NCI-H2171 (cell line): ENCODE measurements at regions not wholly inside any gene's neighbourhood (a gene's known extent, or its start where the extent isn't known, plus 50 kb on each side); places are given as distances from the start of the nearest gene placed in this dataset.
"Not testable (repeated sequence)": the region's sequence is repeated elsewhere in the genome, so short reads cannot be mapped to it uniquely, and the experiment has no call there.

ENCODE experiments used
- DNase-seq: peaks from one replicate; lab custom pipeline; 2025; lab: John Stamatoyannopoulos, UW

DNA sequence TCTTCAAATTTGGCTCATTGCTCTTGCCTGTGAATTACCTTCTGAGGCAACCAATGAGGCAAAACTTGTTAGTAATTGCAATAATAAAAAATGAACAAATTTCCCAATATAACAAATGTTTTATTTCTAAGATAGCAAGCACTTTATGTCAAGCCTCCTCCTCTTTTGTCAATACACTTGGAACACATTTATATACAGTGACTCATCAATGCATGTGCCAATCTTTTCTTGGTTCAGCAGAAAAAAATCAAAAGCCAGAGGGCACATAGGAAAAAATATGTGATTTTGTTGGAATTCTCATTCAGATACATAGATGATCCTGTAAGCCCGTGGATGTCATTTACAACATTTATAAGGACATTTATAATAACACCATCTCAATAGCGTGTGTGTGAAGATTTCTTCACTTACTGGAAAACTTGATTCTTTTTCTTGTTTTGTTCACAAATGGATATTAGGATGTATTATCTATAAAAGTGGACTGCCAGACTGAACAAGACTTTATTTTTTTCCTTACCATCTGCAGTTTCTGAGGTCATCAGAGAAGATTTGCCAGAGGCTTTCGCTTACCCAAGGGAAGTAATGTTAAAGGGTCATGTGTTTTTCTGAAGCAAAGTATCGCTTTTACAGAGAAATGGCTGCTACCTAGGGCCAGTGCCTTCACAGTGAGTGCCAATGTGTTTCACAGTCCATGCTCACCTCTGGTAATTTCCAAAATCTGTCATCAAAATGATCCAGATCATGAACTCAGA lies 645.7 kb upstream of the PTBP2 start:
- no peak for DNase-seq

DNA sequence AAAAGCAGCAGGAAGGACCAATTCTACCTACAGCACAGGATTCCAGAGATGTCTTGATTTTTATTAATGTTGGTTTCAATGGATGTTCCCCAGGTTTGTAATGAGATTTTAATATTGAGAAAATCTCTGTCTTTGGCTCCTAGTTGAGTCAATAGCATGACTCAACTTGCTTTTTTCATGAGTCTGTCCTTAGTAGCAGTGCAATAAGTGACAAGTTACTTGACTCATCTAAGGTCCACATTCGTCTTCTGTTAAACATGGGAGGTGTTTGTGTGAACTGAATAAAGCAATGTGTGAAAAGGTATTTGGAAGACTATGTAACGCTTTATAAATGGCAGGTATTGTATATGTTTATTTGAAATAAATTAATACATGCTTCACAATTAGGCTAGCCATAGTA lies 645.0 kb upstream of the PTBP2 start:
- no peak for DNase-seq

DNA sequence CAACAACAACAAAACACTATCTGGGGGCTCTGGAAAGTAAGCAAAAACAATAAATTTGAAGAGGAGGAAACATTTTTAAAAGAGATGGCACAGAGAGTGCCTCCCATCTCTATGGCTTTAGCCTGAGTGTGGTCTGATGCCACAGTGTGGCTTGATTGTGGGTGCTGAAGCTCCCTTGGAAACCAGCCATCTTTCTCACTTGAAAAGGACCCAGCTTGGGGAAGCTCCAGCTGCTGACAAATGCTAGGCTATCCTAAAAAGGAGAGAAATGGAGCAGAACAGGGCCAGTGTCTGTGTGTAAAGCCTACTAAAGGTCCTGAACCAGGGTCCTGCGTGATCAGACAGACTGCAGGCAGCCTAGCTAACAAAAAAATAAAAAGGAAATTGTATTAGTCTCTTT lies 642.0 kb upstream of the PTBP2 start:
- no peak for DNase-seq

DNA sequence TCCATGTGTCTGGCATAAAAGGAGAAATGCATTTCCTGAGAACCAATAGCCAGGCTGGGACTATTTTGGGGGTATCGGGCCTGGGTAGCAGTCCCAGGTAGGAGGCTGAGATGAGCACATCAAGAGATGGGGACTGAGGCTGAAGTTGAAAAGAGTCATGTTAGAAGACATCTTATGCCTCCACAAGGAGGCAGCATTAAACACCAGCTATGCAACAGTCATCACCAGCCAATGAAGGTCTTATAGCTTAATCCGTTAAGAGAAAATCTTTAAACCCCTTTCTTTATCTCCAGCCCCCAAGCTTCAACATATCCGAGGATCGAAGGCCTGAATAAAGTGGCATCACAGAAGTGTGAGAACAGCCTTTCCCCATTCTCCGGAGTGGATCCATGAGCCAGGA lies 640.7 kb upstream of the PTBP2 start:
- no peak for DNase-seq

DNA sequence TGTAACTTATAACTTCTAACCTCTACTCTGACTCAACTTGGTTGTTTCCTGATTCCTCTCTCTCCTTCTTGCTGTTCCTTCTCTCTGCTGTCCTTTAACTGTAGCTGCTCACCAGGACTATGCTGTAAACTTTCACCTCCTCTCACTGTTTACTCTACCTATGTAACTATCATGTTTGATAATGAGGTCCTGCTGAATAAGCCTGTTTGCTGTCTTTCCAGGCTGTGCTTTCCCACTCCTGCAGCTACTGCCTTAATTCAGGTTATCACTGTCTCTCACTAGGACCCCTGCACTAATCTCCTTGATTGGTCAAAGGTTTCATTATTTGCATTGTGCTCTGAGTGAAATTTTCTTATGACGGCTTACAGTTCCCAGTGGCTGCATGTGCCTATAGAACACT lies 633.9 kb upstream of the PTBP2 start:
- no peak for DNase-seq

DNA sequence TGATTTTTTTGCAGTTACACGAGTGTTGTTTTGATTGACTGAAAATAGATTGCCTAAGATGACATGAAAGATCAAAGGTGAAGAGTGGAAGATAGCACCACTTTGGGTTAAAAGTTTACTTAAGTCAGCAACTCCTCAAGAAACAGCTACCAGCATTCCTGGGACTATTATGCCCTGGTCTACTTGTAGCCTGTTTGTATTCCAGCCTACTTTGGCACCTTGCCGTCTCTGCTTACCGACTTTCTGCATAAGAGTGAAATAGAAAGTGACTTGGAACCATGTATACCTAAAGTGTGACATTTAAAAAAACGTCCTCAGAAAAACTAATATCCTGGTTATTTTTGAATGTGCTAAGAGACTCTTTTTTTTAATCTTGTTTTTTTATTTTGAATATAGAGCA lies 631.5 kb upstream of the PTBP2 start:
- no peak for DNase-seq

DNA sequence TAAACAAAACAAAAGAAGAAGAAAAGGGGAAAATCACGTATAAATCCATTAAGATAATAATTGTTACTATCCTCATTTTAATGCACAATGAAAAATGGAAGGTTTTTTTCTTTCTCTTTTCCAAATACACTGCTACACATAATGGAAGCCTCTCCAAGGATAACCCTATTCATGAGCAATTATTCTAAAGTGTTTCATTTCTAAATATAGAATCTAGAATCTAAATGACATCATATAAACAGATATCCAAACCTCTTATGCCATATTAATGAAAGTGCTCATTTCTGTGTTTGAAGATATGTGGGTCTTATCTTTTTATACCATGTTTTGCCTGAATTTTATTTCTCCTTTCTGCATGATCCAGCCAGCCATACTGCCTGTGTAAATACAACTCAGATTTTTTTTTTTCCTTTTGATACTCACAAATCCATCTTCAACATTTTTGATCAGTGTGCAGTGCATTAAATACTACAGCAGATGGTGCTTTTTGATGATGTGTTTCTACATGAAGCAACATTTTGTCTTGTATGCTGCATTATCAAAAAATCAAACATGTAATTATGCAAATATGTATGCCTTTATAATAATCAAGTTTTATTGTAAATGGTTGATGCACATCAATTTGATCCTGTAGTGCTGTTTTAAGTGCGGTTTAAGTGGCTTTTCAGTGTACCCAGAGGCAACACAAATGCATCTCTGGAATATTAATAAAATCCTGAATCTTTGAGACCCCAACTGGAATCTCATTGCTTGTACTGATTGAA lies 625.6 kb upstream of the PTBP2 start:
- DNase-seq = no peak

DNA sequence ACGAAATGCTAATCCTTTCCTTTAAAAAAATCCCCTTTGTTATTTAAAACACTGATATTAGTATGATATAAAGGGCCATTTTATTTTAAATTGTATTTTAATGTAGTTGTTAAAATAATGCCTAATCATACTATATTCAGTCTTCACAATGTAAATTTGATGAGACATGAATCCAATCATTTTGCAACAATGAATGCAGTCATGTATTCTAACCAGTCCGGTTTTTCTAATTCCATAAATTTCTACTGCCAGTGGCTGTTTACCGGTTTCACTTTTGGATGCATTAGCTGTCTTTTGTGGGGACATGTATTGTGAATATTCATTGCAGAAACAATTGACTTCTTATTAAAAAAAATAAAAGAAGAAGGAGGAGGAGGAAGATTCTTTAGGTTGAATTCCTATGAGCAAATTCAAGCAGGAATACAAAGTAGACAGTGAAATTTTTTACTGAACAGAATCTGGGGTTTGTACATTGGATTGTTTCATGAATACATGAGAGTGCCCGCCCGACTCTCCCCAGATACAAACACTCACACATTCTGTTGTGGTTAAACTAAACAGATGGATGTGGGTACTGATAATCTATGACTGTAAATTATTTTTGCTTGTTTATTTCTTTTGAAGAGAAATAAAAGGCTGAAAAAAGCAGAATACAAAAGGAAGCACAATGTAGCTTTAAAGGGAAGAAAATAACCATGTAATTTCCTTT lies 624.8 kb upstream of the PTBP2 start:
- no peak for DNase-seq

DNA sequence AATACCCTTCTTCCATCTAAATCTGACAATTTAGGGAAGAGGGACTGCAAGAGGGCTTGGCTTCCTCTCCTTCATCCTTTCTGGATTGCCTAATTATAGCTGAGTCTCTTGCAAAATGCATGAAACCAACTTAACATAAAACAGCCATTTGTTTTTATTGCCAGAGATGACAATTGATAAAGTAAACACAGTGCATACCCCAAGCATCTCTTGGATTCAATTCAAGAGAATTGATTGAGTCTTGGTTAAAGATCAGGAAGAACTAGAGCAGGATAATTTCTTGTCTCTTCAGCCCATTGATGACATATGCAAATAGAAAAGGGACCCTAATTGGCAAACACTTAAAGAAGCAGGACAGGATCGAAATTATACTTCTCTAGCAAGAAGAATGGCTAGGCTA lies 617.1 kb upstream of the PTBP2 start:
- DNase-seq = no peak

DNA sequence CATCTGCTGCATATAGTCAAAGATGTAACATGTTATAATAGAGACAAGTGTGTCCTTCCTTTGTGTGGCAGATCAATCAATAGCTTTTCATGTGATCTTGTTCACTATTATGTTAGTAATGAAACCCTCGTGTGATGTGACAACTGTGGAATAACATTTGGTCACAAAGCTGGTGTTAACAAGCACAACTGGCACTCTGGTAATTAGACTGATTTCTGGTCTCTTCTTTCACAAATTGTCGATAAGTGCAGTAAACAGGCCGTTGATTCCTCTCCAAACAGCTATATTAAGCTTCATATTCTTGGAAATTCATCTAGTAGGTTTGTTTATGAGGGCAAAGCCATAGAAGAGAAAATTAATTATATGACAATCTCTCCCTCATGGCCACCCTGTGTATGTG lies 616.7 kb upstream of the PTBP2 start:
- no peak for DNase-seq

DNA sequence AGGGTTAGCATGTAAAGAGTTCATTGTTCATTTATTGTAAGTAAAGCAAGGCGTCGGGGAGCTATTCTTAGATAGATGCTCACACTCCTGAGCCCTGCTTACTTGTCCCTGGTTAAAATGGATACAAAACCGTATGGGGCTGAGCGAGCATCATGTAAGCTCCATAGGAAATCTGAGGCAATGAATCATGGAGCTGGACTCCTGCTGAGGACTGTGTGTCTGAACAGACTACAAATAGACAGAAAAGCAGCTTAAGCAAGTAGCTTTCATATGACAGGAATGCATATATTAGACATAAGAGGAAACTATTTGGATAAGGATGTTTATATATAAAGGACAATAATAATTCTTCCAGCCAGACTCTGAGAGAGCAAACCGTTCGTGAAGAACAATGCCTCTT lies 604.9 kb upstream of the PTBP2 start:
- DNase-seq = no peak

DNA sequence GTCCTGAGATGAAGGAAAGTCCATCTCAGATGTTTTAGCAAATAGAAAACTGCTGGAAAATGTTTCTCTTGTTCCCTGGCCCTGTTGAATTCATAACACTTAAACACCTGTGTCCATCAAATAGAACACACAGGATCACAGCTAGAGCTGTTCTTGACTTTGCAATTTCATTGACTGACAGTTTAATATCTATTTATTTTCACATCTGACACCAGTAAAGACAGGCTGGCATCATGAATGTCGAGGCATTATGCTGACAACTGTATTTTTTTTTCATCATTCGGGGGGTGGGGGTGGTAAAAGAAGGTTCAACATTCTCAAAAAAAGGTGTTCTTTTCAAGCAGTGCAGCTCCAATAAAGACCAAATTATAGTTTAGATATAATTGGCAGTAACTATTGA lies 591.2 kb upstream of the PTBP2 start:
- DNase-seq = no peak

DNA sequence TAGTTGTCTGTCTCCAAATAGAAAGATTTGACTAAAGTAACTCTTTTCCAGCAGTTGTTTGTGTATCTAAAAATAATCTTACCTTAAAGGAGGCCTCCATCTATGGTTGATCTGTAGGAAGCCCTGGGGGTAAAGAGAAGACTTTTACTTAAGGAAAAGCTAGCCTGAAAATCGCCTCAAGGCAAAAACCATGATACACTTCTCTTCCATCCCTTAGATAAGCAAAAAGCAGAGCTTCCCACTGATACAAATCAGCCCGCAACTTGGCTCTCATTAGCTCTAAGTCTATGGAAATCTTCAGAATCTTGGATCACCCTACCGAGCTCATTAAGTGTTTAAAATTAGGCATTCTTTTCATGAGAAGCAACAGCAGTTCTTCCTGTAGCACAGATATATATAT lies 576.9 kb upstream of the PTBP2 start:
- DNase-seq = no peak

DNA sequence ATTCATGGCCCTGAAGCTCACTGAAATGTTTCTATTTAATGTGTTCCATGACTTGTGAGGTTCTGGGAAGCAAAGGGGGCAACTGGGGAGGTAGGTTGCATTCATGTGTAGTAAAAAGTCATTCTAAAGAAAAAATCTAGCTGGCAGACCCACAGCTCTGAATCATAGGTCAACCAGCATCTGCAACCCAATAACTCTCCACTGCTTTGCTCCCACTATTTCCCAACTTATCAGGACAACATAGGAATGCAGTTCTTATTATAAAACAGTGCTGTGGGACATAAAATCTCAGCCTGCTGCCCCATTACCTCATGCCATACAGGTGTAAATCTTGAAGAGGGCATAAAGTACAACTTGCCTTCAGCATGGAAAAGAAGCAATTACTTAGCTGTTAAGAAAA lies 576.1 kb upstream of the PTBP2 start:
- DNase-seq = no peak

DNA sequence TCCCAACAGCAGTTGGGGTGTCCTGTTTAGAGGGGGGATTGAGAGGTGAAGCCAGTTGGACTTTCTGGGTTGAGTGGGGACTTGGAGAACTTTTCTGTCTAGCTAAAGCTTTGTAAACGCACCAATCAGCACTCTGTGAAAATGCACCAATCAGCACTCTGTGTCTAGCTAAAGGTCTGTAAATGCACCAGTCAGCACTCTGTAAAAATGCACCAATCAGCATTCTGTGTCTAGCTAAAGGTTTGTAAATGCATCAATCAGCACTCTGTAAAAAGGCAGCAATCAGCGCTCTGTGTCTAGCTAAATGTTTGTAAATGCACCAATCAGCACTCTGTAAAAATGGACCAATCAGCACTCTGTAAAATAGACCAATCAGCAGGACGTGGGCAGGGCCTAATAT lies 568.6 kb upstream of the PTBP2 start:
- DNase-seq = not testable (repeated sequence)

DNA sequence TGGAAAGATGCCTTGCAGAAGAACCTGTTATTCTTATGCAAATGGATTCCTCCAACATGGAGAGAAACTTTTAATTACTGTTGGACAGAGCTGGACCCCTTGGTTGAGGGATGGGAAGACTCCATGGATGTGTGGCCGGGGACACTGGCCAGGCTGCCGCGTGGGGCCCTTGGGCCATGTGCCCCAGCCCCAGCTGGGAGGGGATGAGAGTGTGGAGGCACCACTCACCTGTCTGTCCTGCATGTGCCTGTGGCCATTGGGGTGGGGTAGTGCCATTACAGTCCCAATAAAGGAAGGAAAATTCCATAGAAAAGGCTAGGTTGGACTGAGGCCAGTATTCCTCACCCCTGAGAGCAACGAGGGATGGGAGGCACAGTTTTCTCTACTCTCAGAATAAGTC lies 564.5 kb upstream of the PTBP2 start:
- no peak for DNase-seq

DNA sequence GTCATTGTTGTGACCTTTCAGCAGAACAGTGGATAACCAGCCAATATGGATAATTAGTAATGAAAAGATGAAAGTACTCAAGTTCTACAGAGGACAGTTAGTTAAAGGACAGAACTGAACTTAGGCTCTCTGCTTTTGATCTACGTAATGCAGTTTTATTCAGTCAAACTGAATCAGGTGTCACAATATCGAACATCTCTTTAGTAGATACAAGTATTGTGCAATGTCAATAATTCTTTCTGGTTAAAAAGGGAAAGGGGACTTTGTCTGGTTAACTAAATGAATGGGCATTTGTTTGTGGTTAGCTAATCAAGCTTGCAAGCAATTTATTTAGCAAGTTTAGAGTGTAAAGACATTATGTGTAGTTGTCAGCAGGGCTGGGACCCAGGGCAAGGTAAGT lies 562.2 kb upstream of the PTBP2 start:
- no peak for DNase-seq

DNA sequence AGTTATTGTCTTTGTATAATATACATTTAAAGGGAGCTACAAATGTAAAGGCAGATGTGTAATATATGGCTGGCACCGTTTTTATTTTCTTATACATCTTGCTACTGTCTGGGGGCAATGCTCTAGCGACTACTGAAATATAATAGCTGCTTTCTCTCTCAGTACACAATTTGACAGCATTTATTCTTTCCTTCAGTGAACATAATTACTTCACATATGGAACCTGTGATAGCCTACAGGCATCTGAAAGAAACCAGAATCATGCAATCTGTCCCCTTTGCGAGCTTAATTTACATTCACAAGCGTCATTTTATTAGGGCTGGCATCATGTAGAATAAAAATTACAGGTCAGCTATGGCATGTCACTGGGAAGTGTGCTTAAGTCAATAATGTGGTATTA lies 557.5 kb upstream of the PTBP2 start:
- DNase-seq = peak; percentile 20

DNA sequence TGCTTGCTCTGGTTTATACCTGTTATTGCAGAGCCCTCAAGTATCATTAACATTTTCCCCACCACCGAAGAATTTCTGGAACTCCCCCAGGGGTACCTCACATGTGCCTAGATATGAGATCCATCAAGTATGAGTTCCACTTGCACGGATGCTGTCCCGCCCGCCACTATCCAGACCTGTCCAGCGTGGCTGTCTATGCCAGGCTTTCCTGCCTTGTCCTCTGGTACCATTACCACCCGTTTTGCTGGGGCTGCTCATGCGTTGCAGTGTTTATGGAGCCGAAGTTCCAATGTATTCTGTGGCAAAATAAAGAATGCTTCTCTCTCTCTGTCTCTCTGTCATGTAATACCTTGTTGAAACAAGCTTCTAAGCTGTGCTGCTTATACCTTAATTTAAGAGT lies 543.5 kb upstream of the PTBP2 start:
- DNase-seq = no peak

DNA sequence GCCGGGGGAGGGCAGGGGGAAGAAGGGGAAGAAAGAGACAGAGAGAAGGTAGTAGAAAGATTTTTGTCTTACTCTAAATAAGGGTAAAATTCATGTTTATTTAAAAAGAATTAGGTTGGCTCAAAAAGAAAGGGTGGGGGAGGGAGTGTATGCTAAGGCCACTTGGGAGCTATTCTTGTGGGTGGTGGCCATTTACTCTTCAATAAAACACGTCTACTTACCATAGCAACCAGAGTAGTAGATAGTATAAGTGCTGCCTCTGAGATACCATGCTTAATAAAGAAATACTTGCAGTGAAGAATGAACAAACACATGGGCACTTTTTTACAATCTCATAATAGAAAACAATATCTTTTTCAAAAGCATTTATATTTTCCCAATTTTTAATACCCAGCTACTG lies 538.1 kb upstream of the PTBP2 start:
- DNase-seq = no peak

DNA sequence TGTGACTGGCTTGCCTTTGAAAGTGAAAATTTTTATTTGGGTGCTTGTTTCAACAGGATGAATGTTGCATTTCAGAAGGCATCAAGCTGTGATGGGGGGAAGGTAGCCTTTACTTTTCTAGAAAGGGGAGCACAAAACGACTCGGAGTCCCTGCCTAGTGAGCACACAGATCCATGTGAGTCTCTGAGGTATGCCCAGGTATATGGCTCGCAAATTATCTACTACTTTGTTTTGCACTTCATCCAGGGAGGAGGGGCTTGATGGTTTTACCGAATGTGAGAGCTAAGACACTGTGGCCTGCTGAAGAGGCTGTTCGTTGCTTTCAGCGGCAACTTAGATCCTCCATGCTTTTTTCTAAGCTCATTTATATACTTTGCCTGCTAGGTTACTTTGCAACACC lies 537.7 kb upstream of the PTBP2 start:
- no peak for DNase-seq

DNA sequence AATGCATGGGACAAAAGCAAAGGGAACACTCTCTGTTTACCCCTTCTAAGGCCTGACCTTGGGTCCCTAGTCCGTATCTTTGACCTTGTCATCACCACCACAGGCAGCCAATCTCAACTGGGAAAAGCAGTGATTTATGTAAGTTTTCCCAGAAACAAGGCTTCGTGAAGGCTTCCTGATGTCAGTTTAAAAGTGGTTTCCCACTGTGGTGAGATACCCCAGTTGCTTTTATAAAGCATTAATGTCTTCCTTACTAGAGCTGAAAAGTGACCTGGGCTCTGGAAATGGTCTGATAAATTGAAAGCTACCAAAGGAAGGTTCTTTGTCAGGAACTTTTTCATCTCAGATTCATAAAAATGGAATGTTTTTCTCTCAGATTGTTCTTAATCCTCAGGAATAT lies 536.4 kb upstream of the PTBP2 start:
- no peak for DNase-seq

DNA sequence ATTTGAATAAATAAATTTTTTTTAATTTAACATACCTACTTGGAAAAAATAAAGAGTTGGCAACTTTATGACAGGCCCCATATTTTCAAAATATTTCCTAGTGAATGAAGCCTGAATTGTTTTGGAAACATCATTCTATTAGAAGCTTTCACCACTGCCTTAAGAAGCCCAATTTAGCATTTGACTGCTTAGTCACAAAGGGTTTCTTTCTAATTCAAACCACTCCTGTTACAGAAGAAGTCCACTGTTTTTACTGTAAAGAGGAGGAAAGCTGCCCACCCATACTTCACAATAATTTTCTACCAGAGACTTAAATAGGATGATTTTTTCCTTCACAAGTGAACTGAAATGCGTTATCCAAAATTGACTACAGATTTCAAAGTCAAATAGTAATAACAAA lies 534.6 kb upstream of the PTBP2 start:
- no peak for DNase-seq
